Neural crest cell (in vitro differentiated cells): ENCODE measurements at regions not wholly inside any gene's neighbourhood (a gene's known extent, or its start where the extent isn't known, plus 50 kb on each side); places are given as distances from the start of the nearest gene placed in this dataset.

ENCODE experiments used
- DNase-seq: peaks from one replicate; pipeline ENCODE4 v3.0.0; 2021; ENCODE audit warnings: low read depth, mixed read lengths, low spot score
- H3K27ac Mint-ChIP-seq: one replicate; pipeline ENCODE4 v1.8.0; 2021; ENCODE audit warnings: mild to moderate bottlenecking, mixed read lengths; ENCODE audit not compliant: unreplicated experiment
- H3K27me3 Mint-ChIP-seq: 2 replicates; pipeline ENCODE4 v1.8.0; 2021; ENCODE audit warnings: low read depth, mild to moderate bottlenecking, mixed read lengths
- H3K36me3 Mint-ChIP-seq: 2 replicates; pipeline ENCODE4 v1.8.0; 2021; ENCODE audit warnings: low read depth, mild to moderate bottlenecking, mixed read lengths
- H3K4me1 Mint-ChIP-seq: 2 replicates; pipeline ENCODE4 v1.8.0; 2021; ENCODE audit warnings: mixed read lengths
- H3K4me3 Mint-ChIP-seq: one replicate; pipeline ENCODE4 v1.8.0; 2021; ENCODE audit warnings: mild to moderate bottlenecking, mixed read lengths
- H3K9me3 Mint-ChIP-seq: 2 replicates; pipeline ENCODE4 v1.8.0; 2021; ENCODE audit warnings: mixed read lengths
- CTCF ChIP-seq: fragments of 200-600 bp; sonication (generic); conservative IDR thresholded peaks from 2 replicates; pipeline ENCODE4 v1.5.0; 2021; ENCODE audit warnings: antibody characterized with exemption, mild to moderate bottlenecking

- H3K4me1 Mint-ChIP-seq = no peaks in the 10 kb centered on the region
- no peaks in the 10 kb centered on the region for H3K27me3 Mint-ChIP-seq
- DNase-seq = no peak
- H3K9me3 Mint-ChIP-seq = peaks cover 5% of the 10 kb centered on the region
- no peak for TF ChIP-seq CTCF
- peaks cover 4% of the 10 kb centered on the region for H3K36me3 Mint-ChIP-seq
- H3K4me3 Mint-ChIP-seq = no peak overlapping the region
- no peak overlapping the region for H3K27ac Mint-ChIP-seq
Measured at GRCh38 chr9:30773427-30773826, 1611.0 kb upstream of the ACO1 start.

- Mint-ChIP-seq H3K4me1 (no peaks in the 10 kb centered on the region), H3K36me3 (peaks cover 4% of the 10 kb centered on the region), H3K9me3 (peaks cover 5% of the 10 kb centered on the region), H3K27me3 (no peaks in the 10 kb centered on the region), H3K4me3 (no peak overlapping the region), H3K27ac (no peak overlapping the region)
- no peak for DNase-seq
- TF ChIP-seq CTCF = peak; percentile 16
Measured at GRCh38 chr9:30774326-30774725, 1610.1 kb upstream of the ACO1 start.

- H3K9me3 Mint-ChIP-seq = peaks cover 5% of the 10 kb centered on the region
- no peaks in the 10 kb centered on the region for H3K4me1 Mint-ChIP-seq
- H3K27ac Mint-ChIP-seq = no peak overlapping the region
- TF ChIP-seq CTCF = no peak
- no peak overlapping the region for H3K4me3 Mint-ChIP-seq
- H3K36me3 Mint-ChIP-seq = peaks cover 4% of the 10 kb centered on the region
- DNase-seq = no peak
- no peaks in the 10 kb centered on the region for H3K27me3 Mint-ChIP-seq
Measured at GRCh38 chr9:30775236-30775635, 1609.2 kb upstream of the ACO1 start.

GRCh38 chr9:30796764-30797163 lies 1587.7 kb upstream of the ACO1 start:
- no peaks in the 10 kb centered on the region for H3K27me3 Mint-ChIP-seq
- H3K4me3 Mint-ChIP-seq = no peak overlapping the region
- no peak for TF ChIP-seq CTCF
- H3K36me3 Mint-ChIP-seq = no peaks in the 10 kb centered on the region
- no peak for DNase-seq
- H3K4me1 Mint-ChIP-seq = no peaks in the 10 kb centered on the region
- H3K27ac Mint-ChIP-seq = no peak overlapping the region
- H3K9me3 Mint-ChIP-seq = peaks cover 2% of the 10 kb centered on the region

- Mint-ChIP-seq H3K4me1 (no peaks in the 10 kb centered on the region), H3K36me3 (no peaks in the 10 kb centered on the region), H3K27ac (no peak overlapping the region), H3K4me3 (no peak overlapping the region), H3K9me3 (peaks cover 8% of the 10 kb centered on the region), H3K27me3 (no peaks in the 10 kb centered on the region)
- no peak for TF ChIP-seq CTCF
- DNase-seq = no peak
Measured at GRCh38 chr9:30799527-30800101, 1584.8 kb upstream of the ACO1 start.

- H3K9me3 Mint-ChIP-seq = peaks cover 8% of the 10 kb centered on the region
- no peaks in the 10 kb centered on the region for H3K27me3 Mint-ChIP-seq
- H3K4me1 Mint-ChIP-seq = no peaks in the 10 kb centered on the region
- no peak overlapping the region for H3K4me3 Mint-ChIP-seq
- H3K27ac Mint-ChIP-seq = no peak overlapping the region
- no peak for DNase-seq
- no peak for TF ChIP-seq CTCF
- H3K36me3 Mint-ChIP-seq = no peaks in the 10 kb centered on the region
Measured at GRCh38 chr9:30800421-30800820, 1584.0 kb upstream of the ACO1 start.
